H9 (cell line): ENCODE measurements at regions not wholly inside any gene's neighbourhood (a gene's known extent, or its start where the extent isn't known, plus 50 kb on each side); places are given as distances from the start of the nearest gene placed in this dataset.

ENCODE experiments used
- DNase-seq: peaks from one replicate; pipeline ENCODE4 v3.0.0-alpha.2; 2017
- H2AFZ ChIP-seq: one replicate; pipeline ENCODE4 v1.6.1; 2013; ENCODE audit warnings: mild to moderate bottlenecking, low read length, control low read depth, moderate library complexity
- H2AK5ac ChIP-seq: 2 replicates; pipeline ENCODE4 v1.6.1; 2013; ENCODE audit warnings: low read length, control low read depth, mixed read lengths; ENCODE audit not compliant: insufficient read length
- H2BK120ac ChIP-seq: one replicate; pipeline ENCODE4 v1.6.1; 2013; ENCODE audit warnings: low read depth, mild to moderate bottlenecking, low read length, control low read depth, inconsistent platforms; ENCODE audit not compliant: poor library complexity, severe bottlenecking
- H2BK12ac ChIP-seq: 2 replicates; pipeline ENCODE4 v1.6.1; 2013; ENCODE audit warnings: low read length, control low read depth, mixed read lengths, low read depth; ENCODE audit not compliant: insufficient read length
- H2BK15ac ChIP-seq: 2 replicates; pipeline ENCODE4 v1.6.1; 2013; ENCODE audit warnings: low read depth, low read length, control low read depth
- H2BK20ac ChIP-seq: one replicate; pipeline ENCODE4 v1.6.1; 2013; ENCODE audit warnings: low read depth, mild to moderate bottlenecking, low read length, control low read depth, inconsistent platforms; ENCODE audit not compliant: poor library complexity, severe bottlenecking
- H2BK5ac ChIP-seq: 2 replicates; pipeline ENCODE4 v1.6.1; 2013; ENCODE audit warnings: low read length, control low read depth, mixed read lengths; ENCODE audit not compliant: insufficient read length
- H3K14ac ChIP-seq: 2 replicates; pipeline ENCODE4 v1.6.1; 2013; ENCODE audit warnings: low read length, control low read depth; ENCODE audit not compliant: insufficient read depth
- H3K18ac ChIP-seq: 2 replicates; pipeline ENCODE4 v1.6.1; 2013; ENCODE audit warnings: low read depth, mild to moderate bottlenecking, mixed read lengths, low read length, control low read depth; ENCODE audit not compliant: insufficient read length
- H3K23ac ChIP-seq: 2 replicates; pipeline ENCODE4 v1.6.1; 2013; ENCODE audit warnings: low read length, control low read depth, mixed read lengths, low read depth; ENCODE audit not compliant: insufficient read length
- H3K23me2 ChIP-seq: 2 replicates; pipeline ENCODE4 v1.6.1; 2013; ENCODE audit warnings: low read depth, mild to moderate bottlenecking, mixed read lengths, low read length, control low read depth; ENCODE audit not compliant: insufficient read length, poor library complexity, severe bottlenecking
- H3K27ac ChIP-seq: 2 replicates; pipeline ENCODE4 v1.5.1; 2013; ENCODE audit warnings: low read length, control low read depth, mixed read lengths, low read depth; ENCODE audit not compliant: insufficient read length
- H3K27me3 ChIP-seq: 2 replicates; pipeline ENCODE4 v1.6.1; 2013; ENCODE audit warnings: low read length, control low read depth, inconsistent platforms; ENCODE audit not compliant: insufficient read depth
- H3K4ac ChIP-seq: 2 replicates; pipeline ENCODE4 v1.6.1; 2013; ENCODE audit warnings: low read depth, mild to moderate bottlenecking, control low read depth, inconsistent platforms, low read length, moderate library complexity
- H3K4me1 ChIP-seq: 2 replicates; pipeline ENCODE4 v1.6.1; 2013; ENCODE audit warnings: low read length, control low read depth, inconsistent platforms; ENCODE audit not compliant: insufficient read depth
- H3K4me2 ChIP-seq: 2 replicates; pipeline ENCODE4 v1.6.1; 2013; ENCODE audit warnings: low read length, control low read depth, mixed read lengths; ENCODE audit not compliant: insufficient read length, insufficient read depth
- H3K56ac ChIP-seq: 2 replicates; pipeline ENCODE4 v1.6.1; 2013; ENCODE audit warnings: low read depth, mild to moderate bottlenecking, mixed read lengths, low read length, control low read depth; ENCODE audit not compliant: insufficient read length
- H3K79me1 ChIP-seq: 2 replicates; pipeline ENCODE4 v1.6.1; 2013; ENCODE audit warnings: low read depth, mild to moderate bottlenecking, moderate library complexity, low read length, control low read depth, inconsistent platforms; ENCODE audit not compliant: insufficient read depth, poor library complexity, severe bottlenecking
- H3K79me2 ChIP-seq: 2 replicates; pipeline ENCODE4 v1.6.1; 2013; ENCODE audit warnings: low read length, control low read depth, inconsistent platforms; ENCODE audit not compliant: insufficient read depth
- H3K9ac ChIP-seq: 2 replicates; pipeline ENCODE4 v1.6.1; 2013; ENCODE audit warnings: low read length, control low read depth, mixed read lengths; ENCODE audit not compliant: insufficient read length; ENCODE audit errors: extremely low read depth
- H3K9me3 ChIP-seq: one replicate; pipeline ENCODE4 v1.6.1; 2013; ENCODE audit warnings: low read depth, low read length, inconsistent platforms; ENCODE audit not compliant: control insufficient read depth
- H3T11ph ChIP-seq: one replicate; pipeline ENCODE4 v1.6.1; 2013; ENCODE audit warnings: mild to moderate bottlenecking, low read length, control low read depth, inconsistent platforms
- H4K20me1 ChIP-seq: one replicate; pipeline ENCODE4 v1.6.1; 2013; ENCODE audit not compliant: control insufficient read depth, insufficient read length, insufficient read depth
- H4K5ac ChIP-seq: 2 replicates; pipeline ENCODE4 v1.6.1; 2013; ENCODE audit warnings: low read depth, mild to moderate bottlenecking, mixed read lengths, low read length, control low read depth; ENCODE audit not compliant: insufficient read length
- H4K8ac ChIP-seq: replicated peaks from 2 replicates; pipeline ENCODE4 v1.6.1; 2013; ENCODE audit warnings: low read length, control low read depth, mixed read lengths, low read depth; ENCODE audit not compliant: insufficient read length
- H4K91ac ChIP-seq: 2 replicates; pipeline ENCODE4 v1.6.1; 2013; ENCODE audit warnings: low read depth, mild to moderate bottlenecking, moderate library complexity, mixed read lengths, low read length, control low read depth; ENCODE audit not compliant: insufficient read length
- H3K27ac Mint-ChIP-seq, 3 experiments: 2 replicates in 2 of 3; 3 replicates in 1 of 3; pipeline ENCODE4 v1.8.0; 2020 to 2021; ENCODE audit warnings: mixed read lengths in 3 of 3, mild to moderate bottlenecking in 1 of 3, moderate library complexity in 1 of 3
- H3K27me3 Mint-ChIP-seq: 2 replicates; pipeline ENCODE4 v1.8.0; 2021; ENCODE audit warnings: low read depth, mild to moderate bottlenecking, moderate library complexity, mixed read lengths
- H3K36me3 Mint-ChIP-seq, 3 experiments: 2 replicates in 2 of 3; 3 replicates in 1 of 3; pipeline ENCODE4 v1.8.0; 2020 to 2021; ENCODE audit warnings: low read depth in 3 of 3, mixed read lengths in 3 of 3; ENCODE audit not compliant: insufficient read depth in 1 of 3
- H3K4me1 Mint-ChIP-seq, 2 experiments: 2 replicates each; pipeline ENCODE4 v1.8.0; 2020; ENCODE audit warnings: mixed read lengths in 2 of 2
- H3K4me3 Mint-ChIP-seq, 2 experiments: 2 replicates in 1 of 2; 3 replicates in 1 of 2; pipeline ENCODE4 v1.8.0; 2020 to 2021; ENCODE audit warnings: mild to moderate bottlenecking in 2 of 2, mixed read lengths in 2 of 2, moderate library complexity in 1 of 2
- H3K9me3 Mint-ChIP-seq, 2 experiments: 2 replicates in 1 of 2; 3 replicates in 1 of 2; pipeline ENCODE4 v1.8.0; 2020; ENCODE audit warnings: mild to moderate bottlenecking in 2 of 2, mixed read lengths in 2 of 2, moderate library complexity in 1 of 2
- CTCF ChIP-seq: fragments of 200-600 bp; sonication (generic); conservative IDR thresholded peaks from 3 replicates; pipeline ENCODE4 v1.8.0; 2021; ENCODE audit warnings: antibody characterized with exemption, mild to moderate bottlenecking
- WGBS: extraction: QIAGEN DNeasy Blood & Tissue Kit; methylation state at CpG from one replicate; pipeline ENCODE4 v1.1.7; 2013; ENCODE audit warnings: missing lambda C conversion rate, low lambda C conversion rate, mixed read lengths; ENCODE audit not compliant: insufficient read length; ENCODE audit errors: extremely low coverage; 5-methylcytosine and 5-hydroxymethylcytosine counted together

GRCh38 chrX:138294951-138295350, 416.6 kb downstream of the FGF13 start:
- Mint-ChIP-seq H3K4me3 (no peak overlapping the region), H3K36me3 (peaks cover 0 to 4% (median 0%) of the 10 kb centered on the region in 3 experiments; a peak in 1 of 7 replicates), H3K27ac (no peak overlapping the region), H3K27me3 (no peaks in the 10 kb centered on the region), H3K4me1 (peaks cover 0 to 3% of the 10 kb centered on the region in 2 experiments; a peak in 1 of 4 replicates), H3K9me3 (peaks cover 0 to 33% of the 10 kb centered on the region in 2 experiments; a peak in 2 of 5 replicates)
- Histone ChIP-seq H4K5ac (no peak overlapping the region), H3K9me3 (no peaks in the 10 kb centered on the region), H3K27me3 (no peaks in the 10 kb centered on the region), H3K79me1 (no peaks in the 10 kb centered on the region), H3K79me2 (no peaks in the 10 kb centered on the region), H3K4me1 (no peaks in the 10 kb centered on the region), H3K4ac (no peak overlapping the region), H3K23me2 (no peaks in the 10 kb centered on the region), H2BK20ac (no peak overlapping the region), H4K20me1 (no peaks in the 10 kb centered on the region), H4K91ac (no peak overlapping the region), H2BK5ac (no peak overlapping the region), H2BK12ac (no peak overlapping the region), H3K9ac (no peak overlapping the region), H4K8ac (no peak overlapping the region), H3K14ac (no peak overlapping the region), H3K56ac (no peak overlapping the region), H2AK5ac (no peak overlapping the region), H2AFZ (no peak overlapping the region), H3K23ac (no peak overlapping the region), H2BK120ac (no peak overlapping the region), H3K27ac (no peak overlapping the region), H3K4me2 (no peak overlapping the region), H2BK15ac (no peak overlapping the region), H3K18ac (no peak overlapping the region), H3T11ph (no peak overlapping the region)
- no peak for TF ChIP-seq CTCF
- no CpG with 5 or more reads among the region's 5 CpGs for WGBS
- no peak for DNase-seq
